ENCODE measurements at regions not wholly inside any gene's neighbourhood (a gene's known extent, or its start where the extent isn't known, plus 50 kb on each side); places are given as distances from the start of the nearest gene placed in this dataset.

GRCh38 chr2:14881651-14882327 is 249.3 kb downstream of the LRATD1 start:
- no peak for TF ChIP-seq CTCF (IDR thresholded peaks at IDR 0.05; ENCODE audit: insufficient read depth, missing control alignments)
- DNase-seq (ENCODE audit: insufficient read length, low spot score) (no peak), FAIRE-seq (no peak)

- FAIRE-seq (no peak), DNase-seq (ENCODE audit: insufficient read length, low spot score) (no peak)
Measured at GRCh38 chr2:14884651-14885050, 252.1 kb downstream of the LRATD1 start.

GRCh38 chr2:14891546-14891945 is 259.0 kb downstream of the LRATD1 start:
- no peak for TF ChIP-seq CTCF (IDR thresholded peaks at IDR 0.05; ENCODE audit: insufficient read depth, missing control alignments)
- no peak for DNase-seq (ENCODE audit: insufficient read length, low spot score)
- FAIRE-seq = no peak

More at GRCh38 chr2:14884651-14885050, 252.1 kb downstream of the LRATD1 start:
- TF ChIP-seq CTCF (IDR thresholded peaks at IDR 0.05; ENCODE audit: insufficient read depth, missing control alignments) = no peak

- no peak for TF ChIP-seq CTCF (IDR thresholded peaks at IDR 0.05; ENCODE audit: insufficient read depth, missing control alignments)
- DNase-seq (ENCODE audit: insufficient read length, low spot score) (no peak), FAIRE-seq (no peak)
Measured at GRCh38 chr2:14896330-14897030, 264.0 kb downstream of the LRATD1 start.

- no peak for TF ChIP-seq CTCF (IDR thresholded peaks at IDR 0.05; ENCODE audit: insufficient read depth, missing control alignments)
- no peak for FAIRE-seq
- no peak for DNase-seq (ENCODE audit: insufficient read length, low spot score)
Measured at GRCh38 chr2:14899621-14900414, 267.3 kb downstream of the LRATD1 start.

- DNase-seq (ENCODE audit: insufficient read length, low spot score) (no peak), FAIRE-seq (no peak)
- TF ChIP-seq CTCF (IDR thresholded peaks at IDR 0.05; ENCODE audit: insufficient read depth, missing control alignments) = no peak
Measured at GRCh38 chr2:14901737-14902136, 269.2 kb downstream of the LRATD1 start.

Measured in D721Med (cell line).